Ascending aorta (tissue), 2 donors: ENCODE measurements at regions not wholly inside any gene's neighbourhood (a gene's known extent, or its start where the extent isn't known, plus 50 kb on each side); places are given as distances from the start of the nearest gene placed in this dataset.

Experiments
- DNase-seq, 2 donors: peaks; one replicate each; pipeline ENCODE4 v3.0.0-alpha.2; 2019; ENCODE audit warnings: low spot score in 2 of 2
- H3K27ac ChIP-seq, 2 donors: fragments of 200-600 bp; sonication (generic); one replicate each; pipeline ENCODE4 v1.5.1; 2016 to 2017; ENCODE audit warnings: mild to moderate bottlenecking in 1 of 2
- H3K27me3 ChIP-seq: fragments of 200-600 bp; sonication (generic); one replicate; pipeline ENCODE4 v1.5.1; 2017
- H3K36me3 ChIP-seq, 2 donors: fragments of 200-600 bp; sonication (generic); one replicate each; pipeline ENCODE4 v1.5.1; 2016
- H3K4me1 ChIP-seq, 2 donors: fragments of 200-600 bp; sonication (generic); one replicate each; pipeline ENCODE4 v1.5.1; 2016 to 2017; ENCODE audit warnings: mild to moderate bottlenecking in 1 of 2
- H3K4me3 ChIP-seq, 2 donors: fragments of 200-600 bp; sonication (generic); one replicate each; pipeline ENCODE4 v1.5.1; 2016 to 2017; ENCODE audit warnings: mild to moderate bottlenecking in 1 of 2
- H3K9me3 ChIP-seq, 2 donors: fragments of 200-600 bp; sonication (generic); one replicate each; pipeline ENCODE4 v1.5.1; 2016
- intact Hi-C: fragments of 100-400 bp; cut with DNase I; formaldehyde crosslinking; loops from one replicate; pipeline ENCODE4 v1.15.1; 2023
- TF ChIP-seq, protein P1 (sequence below), 3 experiments: fragments of 200-600 bp in 2 of 3; fragments of 450-650 bp in 1 of 3; sonication (generic) in 2 of 3; IDR thresholded peaks; one replicate each; pipeline ENCODE4 v1.5.1; 2016 to 2019; ENCODE audit warnings: antibody characterized with exemption in 3 of 3, mild to moderate bottlenecking in 1 of 3, moderate library complexity in 1 of 3

DNA sequence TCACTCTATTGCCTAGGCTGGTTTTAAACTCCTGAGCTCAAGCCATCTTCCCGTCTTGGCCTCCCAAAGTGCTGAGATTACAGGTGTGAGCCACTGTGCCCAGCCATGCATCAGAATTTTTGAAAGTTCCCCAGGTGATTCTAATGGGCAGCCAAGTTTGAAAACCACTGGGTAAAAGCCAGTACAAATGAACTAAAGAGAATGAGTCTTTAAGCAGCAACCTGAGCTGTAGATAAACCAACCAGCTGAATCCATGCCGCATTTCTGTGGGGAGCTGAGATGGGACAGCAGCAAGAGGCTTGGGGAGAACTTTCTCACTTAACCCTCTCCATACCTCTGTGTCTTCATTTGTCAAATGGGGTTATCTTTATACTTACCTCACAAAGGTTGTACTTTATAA is 67.5 kb downstream of the VEGFA start:
- DNase-seq, result no peak
- no peaks in the 10 kb centered on the region for H3K27me3 ChIP-seq
- H3K27ac ChIP-seq, result no peak overlapping the region
- intact Hi-C loops, result no loop called here
- TF ChIP-seq, protein P1, sequence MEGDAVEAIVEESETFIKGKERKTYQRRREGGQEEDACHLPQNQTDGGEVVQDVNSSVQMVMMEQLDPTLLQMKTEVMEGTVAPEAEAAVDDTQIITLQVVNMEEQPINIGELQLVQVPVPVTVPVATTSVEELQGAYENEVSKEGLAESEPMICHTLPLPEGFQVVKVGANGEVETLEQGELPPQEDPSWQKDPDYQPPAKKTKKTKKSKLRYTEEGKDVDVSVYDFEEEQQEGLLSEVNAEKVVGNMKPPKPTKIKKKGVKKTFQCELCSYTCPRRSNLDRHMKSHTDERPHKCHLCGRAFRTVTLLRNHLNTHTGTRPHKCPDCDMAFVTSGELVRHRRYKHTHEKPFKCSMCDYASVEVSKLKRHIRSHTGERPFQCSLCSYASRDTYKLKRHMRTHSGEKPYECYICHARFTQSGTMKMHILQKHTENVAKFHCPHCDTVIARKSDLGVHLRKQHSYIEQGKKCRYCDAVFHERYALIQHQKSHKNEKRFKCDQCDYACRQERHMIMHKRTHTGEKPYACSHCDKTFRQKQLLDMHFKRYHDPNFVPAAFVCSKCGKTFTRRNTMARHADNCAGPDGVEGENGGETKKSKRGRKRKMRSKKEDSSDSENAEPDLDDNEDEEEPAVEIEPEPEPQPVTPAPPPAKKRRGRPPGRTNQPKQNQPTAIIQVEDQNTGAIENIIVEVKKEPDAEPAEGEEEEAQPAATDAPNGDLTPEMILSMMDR (IDR thresholded peaks at IDR 0.05), result no peak
- H3K36me3 ChIP-seq, result no peaks in the 10 kb centered on the region
- no peaks in the 10 kb centered on the region for H3K9me3 ChIP-seq
- no peak overlapping the region for H3K4me3 ChIP-seq
- no peaks in the 10 kb centered on the region for H3K4me1 ChIP-seq

DNA sequence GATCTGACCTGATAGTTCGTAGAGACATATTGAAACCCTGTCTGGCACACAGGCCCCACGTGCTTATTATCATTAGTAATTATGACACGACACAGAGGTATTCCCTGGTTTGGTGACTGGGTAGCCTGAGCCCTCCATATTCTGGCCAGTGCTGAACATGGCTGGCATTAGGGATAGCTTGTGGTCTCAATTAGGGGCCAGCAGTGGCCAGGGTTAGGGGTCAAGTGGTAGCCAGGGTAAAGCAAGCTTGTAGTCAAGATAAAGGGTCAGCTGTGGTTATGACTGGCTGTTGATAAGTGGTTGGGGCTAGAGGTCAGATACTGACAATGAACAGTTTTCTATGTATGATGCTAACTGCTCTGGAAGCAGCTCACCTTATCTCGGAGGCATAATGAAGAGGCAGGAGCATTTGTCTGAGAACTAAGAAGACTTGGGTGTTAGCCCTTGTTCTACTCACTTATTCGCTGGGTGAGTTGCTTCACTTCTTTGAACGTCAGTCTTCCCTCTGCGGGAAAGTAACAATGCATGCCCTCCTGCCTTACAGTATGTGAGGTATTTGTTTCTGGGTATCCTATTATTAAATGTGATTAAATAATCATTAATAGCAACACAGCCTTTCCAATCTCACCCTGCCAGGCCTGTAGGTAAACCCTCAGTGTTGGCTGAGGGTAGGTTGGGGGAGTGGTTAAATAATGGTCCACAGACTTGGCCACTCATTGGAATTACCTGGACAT is 66.7 kb downstream of the VEGFA start:
- H3K27ac ChIP-seq, result no peak overlapping the region
- TF ChIP-seq, protein P1 (IDR thresholded peaks at IDR 0.05), result no peak
- H3K27me3 ChIP-seq, result no peaks in the 10 kb centered on the region
- no peak overlapping the region for H3K4me3 ChIP-seq
- DNase-seq, result no peak
- intact Hi-C loops, result no loop called here
- no peaks in the 10 kb centered on the region for H3K4me1 ChIP-seq
- H3K36me3 ChIP-seq, result no peaks in the 10 kb centered on the region
- H3K9me3 ChIP-seq, result no peaks in the 10 kb centered on the region
